GOT3 (cell line): ENCODE measurements at regions not wholly inside any gene's neighbourhood (a gene's known extent, or its start where the extent isn't known, plus 50 kb on each side); places are given as distances from the start of the nearest gene placed in this dataset.

ENCODE experiments used
- DNase-seq: peaks from one replicate; lab custom pipeline; 2025; ENCODE audit warnings: mixed read lengths; lab: John Stamatoyannopoulos, UW

DNA sequence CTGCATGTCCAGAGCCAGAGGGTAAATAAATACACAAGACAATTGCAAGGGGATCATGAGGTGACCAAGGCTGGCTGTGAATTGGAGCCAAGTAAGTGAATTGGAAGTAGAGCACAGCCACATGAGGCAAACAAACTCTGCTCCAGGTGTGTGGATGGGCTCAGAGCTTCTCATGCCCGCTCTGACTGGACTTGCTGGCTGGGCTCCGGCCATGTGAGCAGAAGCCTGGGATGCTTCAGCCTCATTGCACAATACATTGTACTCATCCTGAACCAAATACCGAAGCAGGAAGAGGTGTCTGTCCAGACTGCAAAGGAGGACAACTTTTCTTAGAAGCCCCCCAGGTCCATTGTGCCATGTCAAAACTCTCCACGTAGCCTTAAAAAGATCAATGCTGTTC lies 193.0 kb downstream of the TTC8 start:
- DNase-seq, result no peak

- DNase-seq, result no peak
Measured at GRCh38 chr14:89022274-89022673, 197.8 kb downstream of the TTC8 start.

GRCh38 chr14:89024691-89025090 lies 200.2 kb downstream of the TTC8 start:
- DNase-seq, result no peak

DNA sequence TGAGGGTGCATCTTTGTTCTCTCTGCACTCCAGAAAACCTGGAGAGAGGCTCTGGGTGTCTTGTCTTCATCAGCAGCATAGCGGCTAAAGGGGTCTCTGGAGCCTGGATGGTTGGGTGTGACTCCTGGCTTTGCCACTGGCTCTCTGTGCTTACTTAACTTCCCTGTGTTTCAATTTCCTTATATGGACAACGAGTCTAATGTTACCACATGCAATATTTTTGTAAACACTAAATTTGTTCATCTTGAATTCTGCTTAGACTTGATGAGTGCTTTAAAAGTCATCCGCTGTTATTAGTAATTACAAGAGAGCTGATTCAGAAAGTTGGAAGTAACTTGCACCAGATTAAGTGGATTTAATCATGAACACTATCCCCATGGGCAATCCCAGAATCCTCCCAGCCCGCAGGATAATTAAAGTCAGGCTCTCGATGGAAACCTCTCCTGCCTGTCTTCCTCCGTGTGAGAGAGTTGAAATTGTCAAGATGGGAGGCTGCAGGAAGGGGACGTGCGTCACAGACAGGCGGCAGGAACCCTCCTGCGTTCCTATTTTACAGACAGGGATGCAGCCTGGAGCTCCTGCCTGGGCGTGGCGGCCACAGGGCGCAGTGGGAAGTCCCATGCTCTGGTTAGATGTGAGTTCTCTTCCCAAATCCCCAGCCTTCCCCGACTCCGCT lies 201.2 kb downstream of the TTC8 start:
- no peak for DNase-seq

- DNase-seq, result peak; percentile 5
Measured at GRCh38 chr14:89027097-89027740, 202.8 kb downstream of the TTC8 start.

DNA sequence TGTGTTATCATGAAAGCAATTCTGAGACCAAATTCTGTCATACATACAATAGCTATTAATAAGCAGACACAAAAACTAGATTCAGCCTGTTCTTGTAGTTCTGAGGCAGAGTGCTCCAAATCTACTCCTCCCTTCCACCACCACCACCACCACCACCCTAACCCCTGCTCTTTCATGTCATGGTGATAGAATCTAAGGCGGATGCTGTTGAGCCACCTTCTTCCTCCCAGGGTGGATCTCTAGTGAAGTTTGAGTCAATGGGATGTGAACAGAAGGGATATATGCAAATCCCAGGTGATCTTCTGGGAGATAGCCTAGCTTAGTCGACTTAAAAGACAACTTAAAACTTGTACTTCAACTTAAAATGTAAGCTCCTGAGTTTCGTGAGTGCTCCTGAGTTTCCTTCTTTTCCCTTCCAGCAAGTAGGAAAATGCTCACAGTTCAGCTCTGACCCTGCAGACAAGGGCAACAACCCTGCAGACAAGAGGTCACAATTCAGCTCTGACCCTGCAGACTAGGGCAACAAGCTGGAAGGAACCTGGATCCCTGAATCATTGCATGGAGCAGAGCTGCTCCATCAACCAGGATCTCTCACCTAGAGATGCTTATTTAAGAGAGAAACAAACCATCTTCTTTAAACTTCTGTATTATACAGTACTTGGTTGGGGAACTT lies 204.1 kb downstream of the TTC8 start:
- DNase-seq, result no peak

DNA sequence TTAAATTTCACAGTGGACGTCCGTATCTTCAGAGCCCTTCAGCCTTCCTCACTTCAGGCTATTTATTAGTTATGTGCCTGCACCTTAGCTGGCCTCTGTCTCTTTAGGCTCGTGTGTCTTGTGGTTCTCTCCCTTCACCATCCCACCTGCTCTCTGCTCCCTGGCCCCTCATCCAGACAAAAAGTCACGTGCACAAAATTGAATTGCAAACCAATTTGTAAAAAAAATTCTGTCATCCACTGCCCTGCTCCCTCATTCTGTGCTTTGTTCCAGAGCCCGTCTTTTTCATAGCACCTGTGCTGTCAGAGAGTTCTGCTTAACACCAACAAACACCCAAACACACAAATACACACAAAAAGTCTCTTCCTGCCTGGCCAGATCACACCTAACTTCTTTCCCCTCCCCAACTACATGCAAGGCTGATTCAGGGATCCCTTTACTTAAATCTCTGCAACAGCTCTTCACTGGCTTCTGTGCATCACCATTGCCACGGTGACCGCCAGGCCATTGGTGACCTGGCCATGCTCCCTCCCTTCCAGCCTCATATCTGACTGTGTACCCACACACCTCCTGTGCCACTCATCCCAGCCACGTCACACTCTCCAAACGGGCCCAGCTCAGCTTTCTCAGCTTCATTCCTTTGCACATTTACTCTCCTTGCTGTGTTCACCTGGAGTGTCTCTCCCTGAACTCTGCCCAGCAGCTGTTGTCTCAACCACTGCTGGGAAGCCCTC lies 205.7 kb downstream of the TTC8 start:
- DNase-seq, result no peak

GRCh38 chr14:89030921-89031320 lies 206.5 kb downstream of the TTC8 start:
- DNase-seq, result no peak

DNA sequence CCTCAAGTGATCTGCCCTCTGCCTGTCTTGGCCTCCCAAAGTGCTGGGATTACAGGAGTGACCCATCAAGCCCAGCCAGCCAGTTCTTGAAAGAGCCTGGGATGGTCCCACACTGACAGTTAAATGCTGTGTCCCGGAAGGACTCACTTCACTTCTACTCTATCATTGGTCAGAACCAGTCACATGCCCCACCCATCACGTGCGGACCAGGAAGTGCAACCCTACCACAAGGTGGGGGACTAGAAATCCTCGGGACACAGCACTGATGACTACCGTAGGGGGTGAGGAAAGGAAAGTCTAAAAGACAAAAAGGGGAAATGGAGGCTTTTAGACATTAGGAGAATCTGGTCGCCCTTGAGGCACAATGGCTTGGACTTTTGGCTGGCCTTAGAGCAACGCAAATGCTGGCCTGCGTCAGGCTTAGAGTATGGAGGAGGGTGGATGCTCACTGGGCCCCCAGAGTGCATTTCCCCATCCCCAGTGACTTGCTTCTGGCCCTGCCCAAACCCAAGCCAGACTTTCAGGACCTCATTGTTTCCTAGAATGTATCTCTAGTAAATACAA lies 207.7 kb downstream of the TTC8 start:
- no peak for DNase-seq

DNA sequence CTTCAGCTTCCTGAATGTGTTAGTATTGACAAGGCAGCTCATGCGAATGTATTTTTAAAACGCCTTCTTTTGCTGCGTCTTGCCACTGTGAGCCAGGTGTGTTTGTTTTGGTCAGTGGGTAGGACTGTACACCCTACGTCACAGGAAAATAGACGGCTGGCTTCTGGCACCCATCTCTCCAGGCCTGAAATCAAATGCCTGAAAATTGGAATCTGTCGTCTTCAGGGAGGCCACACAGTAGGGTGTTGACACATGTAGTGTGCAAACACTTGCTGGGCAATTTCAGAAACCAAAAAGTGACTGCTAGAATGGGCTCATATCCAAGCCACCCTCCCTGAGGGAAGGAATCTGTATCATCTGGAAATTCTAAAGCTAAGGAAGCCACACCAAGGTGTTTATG lies 209.3 kb downstream of the TTC8 start:
- DNase-seq, result no peak

DNA sequence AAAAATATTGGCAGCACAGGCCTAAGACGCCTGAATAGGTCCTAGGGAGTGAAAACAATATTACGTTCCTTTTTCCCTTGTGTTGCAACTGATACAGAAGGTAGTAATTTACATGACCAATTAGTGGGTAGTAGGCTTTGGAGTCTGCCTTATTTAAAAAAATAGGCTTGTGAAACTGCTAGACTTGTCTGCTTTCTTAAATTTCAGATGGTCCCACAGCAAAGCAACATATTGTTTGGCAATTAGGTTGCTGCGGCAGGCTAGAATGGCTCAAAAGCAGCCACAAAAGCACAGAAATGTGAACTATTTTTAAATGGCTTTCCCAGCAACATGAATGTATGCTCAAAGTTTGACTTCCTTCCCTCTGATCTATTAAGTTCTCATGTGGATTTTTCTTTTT lies 211.9 kb downstream of the TTC8 start:
- DNase-seq, result no peak

- no peak for DNase-seq
Measured at GRCh38 chr14:89037065-89037464, 212.6 kb downstream of the TTC8 start.

GRCh38 chr14:89040080-89040459 lies 215.6 kb downstream of the TTC8 start:
- DNase-seq, result no peak

GRCh38 chr14:89040460-89041256 lies 216.2 kb downstream of the TTC8 start:
- peak; percentile 70 for DNase-seq

DNA sequence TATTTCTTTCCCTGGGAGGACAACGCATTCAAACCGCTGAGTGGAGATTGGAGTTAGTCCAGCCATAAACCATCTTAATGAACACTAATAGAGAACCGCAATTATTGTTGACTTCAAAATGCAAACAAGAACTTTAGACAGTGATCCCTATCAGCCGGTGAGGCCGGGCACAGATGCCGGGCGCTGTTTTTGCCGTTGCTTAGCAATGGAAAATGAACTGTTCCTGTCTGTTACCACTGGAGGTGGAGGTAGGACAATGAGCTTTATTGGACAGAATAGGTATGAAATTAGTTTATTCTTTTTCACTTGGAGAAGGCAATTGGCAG lies 216.8 kb downstream of the TTC8 start:
- no peak for DNase-seq

DNA sequence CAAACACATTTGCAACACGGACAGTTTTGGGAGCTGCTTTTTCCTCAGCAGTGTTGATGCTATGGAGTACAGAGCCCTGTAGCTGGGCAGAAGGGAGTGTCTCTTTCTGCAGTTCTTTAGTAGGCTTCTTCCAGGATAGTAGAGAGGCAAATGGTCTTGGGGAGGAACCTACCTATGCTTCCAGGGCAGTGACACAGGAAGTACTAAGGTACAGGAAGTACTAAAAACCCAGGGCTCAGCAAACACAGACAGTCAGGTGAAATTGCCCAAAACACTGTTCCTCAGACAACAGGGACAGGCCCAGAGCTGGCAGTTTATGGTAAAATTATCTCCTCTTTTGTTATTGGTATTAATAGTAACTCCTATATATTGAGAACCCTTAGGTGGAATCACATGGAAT lies 217.6 kb downstream of the TTC8 start:
- no peak for DNase-seq

GRCh38 chr14:89053303-89053702 lies 228.9 kb downstream of the TTC8 start:
- DNase-seq, result no peak

- no peak for DNase-seq
Measured at GRCh38 chr14:89056394-89056793, 231.9 kb downstream of the TTC8 start.

DNA sequence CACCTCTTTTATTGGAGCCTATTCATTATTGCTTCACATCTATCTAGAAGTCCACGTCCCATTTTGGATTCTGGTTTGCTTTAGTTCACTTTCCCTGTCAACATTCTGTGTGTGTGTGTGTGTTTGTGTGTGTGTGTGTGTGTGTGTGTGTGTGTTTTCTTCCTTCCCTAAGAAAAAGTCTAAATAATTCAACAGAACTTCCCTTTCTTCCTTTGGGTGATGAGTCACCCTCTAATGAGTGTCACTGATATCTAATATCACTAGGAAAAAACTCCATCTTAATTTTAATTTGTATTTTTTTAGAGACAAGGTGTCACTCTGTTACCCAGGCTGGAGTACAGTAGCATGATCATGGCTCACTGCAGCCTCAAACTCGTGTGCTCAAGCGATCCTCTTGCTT lies 234.2 kb downstream of the TTC8 start:
- no peak for DNase-seq

DNA sequence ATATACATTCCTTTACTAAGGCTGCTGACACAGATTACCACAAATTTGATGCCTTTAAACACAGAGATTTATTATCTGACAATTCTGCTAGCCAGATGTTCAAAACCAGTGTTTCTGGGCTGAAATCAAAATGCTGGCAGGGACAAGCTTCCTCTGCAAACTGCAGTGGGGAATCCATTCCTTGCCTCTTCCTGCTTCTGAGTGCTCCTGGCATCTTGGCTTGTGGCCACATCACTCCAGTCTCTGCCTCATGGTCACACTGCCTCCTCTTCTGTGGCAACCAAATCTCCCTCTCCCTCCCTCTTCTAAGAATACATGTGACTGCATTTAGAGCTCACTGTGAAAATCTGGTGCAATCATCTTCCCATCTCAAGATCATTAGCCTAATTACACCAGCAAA lies 235.7 kb downstream of the TTC8 start:
- DNase-seq, result no peak

DNA sequence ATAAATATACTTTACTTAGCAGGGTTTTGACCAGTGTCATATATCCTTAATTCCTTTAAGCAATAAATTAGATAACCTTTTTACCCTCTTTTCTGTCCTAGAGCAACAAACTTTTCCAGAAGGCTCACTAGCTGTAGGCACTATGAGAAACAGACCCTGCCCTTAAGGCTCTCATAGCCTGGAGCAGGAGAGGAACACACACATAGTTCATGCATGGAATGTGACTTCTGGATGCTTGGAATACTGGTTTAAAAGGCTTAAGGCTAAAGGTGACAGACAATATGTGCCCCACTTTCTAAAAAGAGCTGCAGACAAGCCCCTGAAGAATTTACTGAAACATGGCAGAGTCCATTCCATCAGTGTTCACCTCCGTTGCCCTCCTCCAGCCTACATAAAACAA lies 237.2 kb downstream of the TTC8 start:
- DNase-seq, result no peak

GRCh38 chr14:89065879-89066278 lies 241.4 kb downstream of the TTC8 start:
- no peak for DNase-seq
